ENCODE measurements at regions not wholly inside any gene's neighbourhood (a gene's known extent, or its start where the extent isn't known, plus 50 kb on each side); places are given as distances from the start of the nearest gene placed in this dataset.
"Not testable (repeated sequence)": the region's sequence is repeated elsewhere in the genome, so short reads cannot be mapped to it uniquely, and the experiment has no call there.

DNA sequence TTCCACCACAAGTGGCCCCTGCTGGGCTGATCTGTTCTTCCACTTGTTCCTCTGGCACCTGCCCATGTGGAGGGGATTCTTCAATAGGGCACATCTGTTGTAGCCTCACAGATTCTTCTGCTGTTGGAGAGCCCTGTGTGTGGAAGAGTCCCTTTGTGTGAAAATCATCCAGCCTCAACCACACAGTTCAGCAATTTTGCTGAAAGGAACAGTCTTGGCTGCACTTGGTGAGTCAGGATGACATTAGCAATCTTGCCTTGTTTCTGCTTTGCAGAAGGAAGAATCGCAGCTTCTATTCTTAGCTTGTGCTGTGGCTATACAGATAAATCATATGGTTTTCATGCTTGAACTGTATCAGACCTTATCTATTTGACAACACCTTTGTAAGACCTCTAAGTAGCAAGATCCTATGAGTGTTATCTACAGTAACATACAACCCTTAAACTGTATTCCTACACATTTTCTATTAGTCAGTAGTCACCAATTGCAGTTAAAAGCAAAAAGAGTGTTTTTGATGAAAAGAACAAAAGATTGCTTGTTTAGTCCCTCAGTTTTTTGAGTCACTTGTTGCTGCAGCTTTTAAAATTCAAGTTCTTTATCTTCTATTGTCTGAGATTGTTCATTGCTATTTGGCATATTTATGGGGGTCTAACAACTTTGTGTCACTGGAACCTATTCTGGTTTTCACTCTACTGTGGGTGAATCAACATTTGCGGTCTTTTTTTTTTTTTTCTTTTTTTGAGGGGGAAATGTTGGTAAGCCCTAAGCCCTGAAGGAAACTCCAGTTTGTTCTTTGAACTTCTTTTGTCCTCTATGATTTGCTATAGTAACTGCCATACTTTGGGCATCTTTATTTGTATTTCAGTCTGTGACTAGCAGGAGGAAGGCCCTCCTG lies 231.6 kb downstream of the TFAP2B start:
- Mint-ChIP-seq H3K36me3 (ENCODE audit: low read depth, unreplicated experiment) (no peaks in the 10 kb centered on the region), H3K27me3 (ENCODE audit: low read depth, unreplicated experiment) (no peaks in the 10 kb centered on the region), H3K9me3 (ENCODE audit: unreplicated experiment) (peaks cover 5% of the 10 kb centered on the region), H3K4me1 (ENCODE audit: low read depth, unreplicated experiment) (peaks cover 14% of the 10 kb centered on the region), H3K4me3 (ENCODE audit: unreplicated experiment) (no peak overlapping the region), H3K27ac (ENCODE audit: unreplicated experiment) (peak overlapping the region; percentile 64)
- Histone ChIP-seq H3K4me2 (ENCODE audit: low read length) (no peak overlapping the region), H3K27ac (ENCODE audit: low read depth, low read length) (no peak overlapping the region), H3K9ac (ENCODE audit: low read length) (no peak overlapping the region), H4K20me1 (ENCODE audit: insufficient read depth, low read length) (no peaks in the 10 kb centered on the region), H2AFZ (ENCODE audit: low read depth, low read length) (no peak overlapping the region), H3K9me3 (ENCODE audit: insufficient read depth, low read depth, low read length) (peaks cover 3% of the 10 kb centered on the region), H3K4me1 (ENCODE audit: insufficient read depth, low read length) (no peaks in the 10 kb centered on the region), H3K4me3 (ENCODE audit: insufficient read depth, low read depth, low read length) (no peak overlapping the region), H3K36me3 (ENCODE audit: insufficient read depth, low read length) (no peaks in the 10 kb centered on the region), H3K27me3 (ENCODE audit: insufficient read depth, low read length) (no peaks in the 10 kb centered on the region), H3K79me2 (ENCODE audit: insufficient read depth, low read length) (no peaks in the 10 kb centered on the region)
- FAIRE-seq = no peak
- no peak for TF ChIP-seq EZH2 (IDR thresholded peaks at IDR 0.05; ENCODE audit: insufficient read depth, low read length)
- TF ChIP-seq, protein P1, sequence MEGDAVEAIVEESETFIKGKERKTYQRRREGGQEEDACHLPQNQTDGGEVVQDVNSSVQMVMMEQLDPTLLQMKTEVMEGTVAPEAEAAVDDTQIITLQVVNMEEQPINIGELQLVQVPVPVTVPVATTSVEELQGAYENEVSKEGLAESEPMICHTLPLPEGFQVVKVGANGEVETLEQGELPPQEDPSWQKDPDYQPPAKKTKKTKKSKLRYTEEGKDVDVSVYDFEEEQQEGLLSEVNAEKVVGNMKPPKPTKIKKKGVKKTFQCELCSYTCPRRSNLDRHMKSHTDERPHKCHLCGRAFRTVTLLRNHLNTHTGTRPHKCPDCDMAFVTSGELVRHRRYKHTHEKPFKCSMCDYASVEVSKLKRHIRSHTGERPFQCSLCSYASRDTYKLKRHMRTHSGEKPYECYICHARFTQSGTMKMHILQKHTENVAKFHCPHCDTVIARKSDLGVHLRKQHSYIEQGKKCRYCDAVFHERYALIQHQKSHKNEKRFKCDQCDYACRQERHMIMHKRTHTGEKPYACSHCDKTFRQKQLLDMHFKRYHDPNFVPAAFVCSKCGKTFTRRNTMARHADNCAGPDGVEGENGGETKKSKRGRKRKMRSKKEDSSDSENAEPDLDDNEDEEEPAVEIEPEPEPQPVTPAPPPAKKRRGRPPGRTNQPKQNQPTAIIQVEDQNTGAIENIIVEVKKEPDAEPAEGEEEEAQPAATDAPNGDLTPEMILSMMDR (IDR thresholded peaks at IDR 0.05; ENCODE audit: insufficient read depth, low read depth, low read length) = no peak
- no peak for DNase-seq (ENCODE audit: low read depth)

DNA sequence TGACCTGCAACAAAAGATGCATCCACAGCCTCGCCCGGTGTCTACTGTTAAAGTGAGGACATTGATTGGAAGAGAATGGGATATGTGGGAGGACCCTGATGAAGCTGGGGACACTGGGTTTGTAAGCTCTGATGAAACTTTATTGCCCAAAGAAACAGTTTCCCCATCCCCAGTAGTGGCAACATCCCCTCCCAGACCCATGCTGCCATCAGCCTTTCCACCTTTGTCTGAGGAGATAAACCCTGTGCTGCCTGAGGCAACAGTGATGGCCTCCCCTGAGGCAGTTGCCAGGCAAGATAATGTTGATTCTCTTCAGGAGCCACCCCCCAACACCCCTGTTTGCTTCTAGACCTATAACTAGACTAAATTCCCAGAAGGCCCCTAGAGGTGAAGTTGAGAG lies 234.0 kb downstream of the TFAP2B start:
- not testable (repeated sequence) for H3K27me3 Mint-ChIP-seq (ENCODE audit: low read depth, unreplicated experiment)

DNA sequence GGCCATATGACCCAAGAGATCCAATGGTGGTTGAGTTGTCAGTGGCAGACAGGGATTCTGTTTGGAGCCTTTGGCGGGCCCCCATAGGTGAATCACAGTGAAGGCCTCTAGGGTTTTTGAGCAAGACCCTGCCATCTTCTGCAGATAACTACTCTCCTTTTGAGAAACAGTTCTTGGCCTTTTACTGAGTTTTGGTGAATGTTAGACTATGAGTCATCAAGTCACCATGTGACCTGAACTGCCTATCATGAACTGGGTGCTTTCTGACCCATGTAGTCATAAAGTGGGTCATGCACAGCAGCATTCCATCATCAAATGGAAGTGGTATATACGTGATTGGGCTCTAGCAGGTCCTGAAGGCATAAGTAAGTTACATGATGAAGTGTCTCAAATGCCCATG lies 236.6 kb downstream of the TFAP2B start:
- H3K4me1 Mint-ChIP-seq (ENCODE audit: low read depth, unreplicated experiment); H3K27me3 Mint-ChIP-seq (ENCODE audit: low read depth, unreplicated experiment); H3K9me3 ChIP-seq (ENCODE audit: insufficient read depth, low read depth, low read length); H4K20me1 ChIP-seq (ENCODE audit: insufficient read depth, low read length); H3K36me3 Mint-ChIP-seq (ENCODE audit: low read depth, unreplicated experiment); H3K4me2 ChIP-seq (ENCODE audit: low read length); H3K9ac ChIP-seq (ENCODE audit: low read length); H3K4me1 ChIP-seq (ENCODE audit: insufficient read depth, low read length); H3K27ac ChIP-seq (ENCODE audit: low read depth, low read length); H3K36me3 ChIP-seq (ENCODE audit: insufficient read depth, low read length); H3K79me2 ChIP-seq (ENCODE audit: insufficient read depth, low read length); DNase-seq (ENCODE audit: low read depth); H2AFZ ChIP-seq (ENCODE audit: low read depth, low read length); H3K27ac Mint-ChIP-seq (ENCODE audit: unreplicated experiment); H3K4me3 Mint-ChIP-seq (ENCODE audit: unreplicated experiment); H3K4me3 ChIP-seq (ENCODE audit: insufficient read depth, low read depth, low read length); FAIRE-seq; H3K27me3 ChIP-seq (ENCODE audit: insufficient read depth, low read length): not testable (repeated sequence)
- H3K9me3 Mint-ChIP-seq (ENCODE audit: unreplicated experiment) = peaks cover 12% of the 10 kb centered on the region

More for the DNA sequence above, 234.0 kb downstream of the TFAP2B start:
- H3K4me3 ChIP-seq (ENCODE audit: insufficient read depth, low read depth, low read length); H3K4me2 ChIP-seq (ENCODE audit: low read length); H3K9me3 Mint-ChIP-seq (ENCODE audit: unreplicated experiment); H3K27ac Mint-ChIP-seq (ENCODE audit: unreplicated experiment); H3K4me1 ChIP-seq (ENCODE audit: insufficient read depth, low read length); DNase-seq (ENCODE audit: low read depth); H3K36me3 ChIP-seq (ENCODE audit: insufficient read depth, low read length); H3K9me3 ChIP-seq (ENCODE audit: insufficient read depth, low read depth, low read length); H3K9ac ChIP-seq (ENCODE audit: low read length); H4K20me1 ChIP-seq (ENCODE audit: insufficient read depth, low read length); FAIRE-seq; H3K4me3 Mint-ChIP-seq (ENCODE audit: unreplicated experiment); H3K79me2 ChIP-seq (ENCODE audit: insufficient read depth, low read length); H3K27me3 ChIP-seq (ENCODE audit: insufficient read depth, low read length); H2AFZ ChIP-seq (ENCODE audit: low read depth, low read length); H3K36me3 Mint-ChIP-seq (ENCODE audit: low read depth, unreplicated experiment); H3K27ac ChIP-seq (ENCODE audit: low read depth, low read length): not testable (repeated sequence)
- H3K4me1 Mint-ChIP-seq (ENCODE audit: low read depth, unreplicated experiment) = peaks cover 14% of the 10 kb centered on the region
